IMR-90 (cell line): ENCODE measurements at regions not wholly inside any gene's neighbourhood (a gene's known extent, or its start where the extent isn't known, plus 50 kb on each side); places are given as distances from the start of the nearest gene placed in this dataset.

ENCODE experiments used
- ATAC-seq: fragments of 200-7000 bp; cut with Tn5 transposase; 2 replicates; pipeline ENCODE4 v1.9.1; 2020; ENCODE audit warnings: low read depth, mild to moderate bottlenecking, moderate library complexity
- BruUV-seq: library from RNA; stranded (reverse); fragments of 400-500 nt; replicated peaks from 2 replicates; lab custom pipeline; 2021; lab: Mats Ljungman, UMichigan
- CTCF ChIA-PET: fragments of 300-600 bp; formaldehyde crosslinking; extraction: SDS; loops from one replicate; lab custom pipeline; 2021; ENCODE audit warnings: antibody characterized with exemption; lab: Yijun Ruan, JAX
- POLR2A ChIA-PET: fragments of 300-600 bp; sonication (Branson Sonifier 250); formaldehyde crosslinking; loops from one replicate; lab custom pipeline; 2022; ENCODE audit warnings: antibody characterized with exemption; ENCODE audit not compliant: unreplicated experiment; lab: Charles Lee
- DNase-seq: peaks from one replicate; pipeline ENCODE4 v3.0.0; 2013
- H2AFZ ChIP-seq: replicated peaks from 2 replicates; pipeline ENCODE3; 2013; ENCODE audit warnings: low read length, mild to moderate bottlenecking; ENCODE audit not compliant: poor library complexity
- H2AK5ac ChIP-seq: 2 replicates; pipeline ENCODE4 v1.6.1; 2013; ENCODE audit warnings: low read depth, low read length, inconsistent platforms
- H2AK9ac ChIP-seq: replicated peaks from 2 replicates; pipeline ENCODE3; 2013; ENCODE audit warnings: mild to moderate bottlenecking, low read depth, low read length, moderate library complexity; ENCODE audit not compliant: poor library complexity
- H2BK120ac ChIP-seq: 2 replicates; pipeline ENCODE4 v1.6.1; 2013; ENCODE audit warnings: low read depth, low read length, inconsistent platforms
- H2BK15ac ChIP-seq: 3 replicates; pipeline ENCODE4 v1.6.1; 2013; ENCODE audit warnings: low read depth, low read length, inconsistent platforms
- H2BK20ac ChIP-seq: 2 replicates; pipeline ENCODE4 v1.6.1; 2013; ENCODE audit warnings: low read depth, mild to moderate bottlenecking, inconsistent platforms, low read length, moderate library complexity
- H2BK5ac ChIP-seq: 2 replicates; pipeline ENCODE4 v1.6.1; 2013; ENCODE audit warnings: mild to moderate bottlenecking, low read depth, low read length, inconsistent platforms; ENCODE audit not compliant: poor library complexity, severe bottlenecking
- H3K14ac ChIP-seq: replicated peaks from 2 replicates; pipeline ENCODE4 v1.6.1; 2013; ENCODE audit warnings: low read depth, low read length, inconsistent platforms
- H3K18ac ChIP-seq: 2 replicates; pipeline ENCODE4 v1.6.1; 2013; ENCODE audit warnings: low read depth, low read length, control low read depth
- H3K23ac ChIP-seq: 2 replicates; pipeline ENCODE4 v1.6.1; 2013; ENCODE audit warnings: low read depth, low read length, inconsistent platforms
- H3K27ac ChIP-seq: 2 replicates; pipeline ENCODE4 v1.5.1; 2013; ENCODE audit warnings: mild to moderate bottlenecking, control low read depth, low read length; ENCODE audit not compliant: insufficient read depth
- H3K27me3 ChIP-seq: 2 replicates; pipeline ENCODE4 v1.6.1; 2013; ENCODE audit warnings: low read length; ENCODE audit not compliant: control insufficient read depth, insufficient read depth
- H3K36me3 ChIP-seq: 2 replicates; pipeline ENCODE4 v1.6.1; 2013; ENCODE audit warnings: low read length, mixed read lengths; ENCODE audit not compliant: control insufficient read depth, insufficient read depth
- H3K4ac ChIP-seq: 2 replicates; pipeline ENCODE4 v1.6.1; 2013; ENCODE audit warnings: low read depth, low read length, inconsistent platforms
- H3K4me1 ChIP-seq: 2 replicates; pipeline ENCODE4 v1.6.1; 2013; ENCODE audit warnings: low read length, mixed read lengths; ENCODE audit not compliant: control insufficient read depth, insufficient read depth
- H3K4me2 ChIP-seq: 2 replicates; pipeline ENCODE4 v1.6.1; 2013; ENCODE audit warnings: low read depth, mild to moderate bottlenecking, control low read depth, low read length, moderate library complexity
- H3K4me3 ChIP-seq: 2 replicates; pipeline ENCODE4 v1.5.1; 2013; ENCODE audit warnings: low read depth, mild to moderate bottlenecking, control low read depth, low read length, moderate library complexity; ENCODE audit not compliant: insufficient read depth
- H3K56ac ChIP-seq: 2 replicates; pipeline ENCODE4 v1.6.1; 2013; ENCODE audit warnings: low read length, inconsistent platforms; ENCODE audit not compliant: insufficient read depth; ENCODE audit errors: extremely low read depth
- H3K79me1 ChIP-seq, 2 experiments: 2 replicates each; pipeline ENCODE4 v1.6.1; 2013; ENCODE audit warnings: low read length in 2 of 2, inconsistent platforms in 1 of 2, low read depth in 1 of 2
- H3K9ac ChIP-seq: 2 replicates; pipeline ENCODE4 v1.6.1; 2013; ENCODE audit warnings: low read depth, low read length, control low read depth
- H3K9me1 ChIP-seq: 2 replicates; pipeline ENCODE4 v1.6.1; 2013; ENCODE audit warnings: low read length, inconsistent platforms; ENCODE audit not compliant: insufficient read depth
- H3K9me3 ChIP-seq: 2 replicates; pipeline ENCODE4 v1.6.1; 2013; ENCODE audit warnings: low read length; ENCODE audit not compliant: control insufficient read depth, insufficient read depth
- H4K20me1 ChIP-seq: 2 replicates; pipeline ENCODE4 v1.6.1; 2013; ENCODE audit warnings: low read length, inconsistent platforms; ENCODE audit not compliant: insufficient read depth
- H4K5ac ChIP-seq: 2 replicates; pipeline ENCODE4 v1.6.1; 2013; ENCODE audit warnings: mild to moderate bottlenecking, low read depth, low read length, control low read depth
- H4K8ac ChIP-seq, 2 experiments: 2 replicates each; pipeline ENCODE4 v1.6.1; 2013; ENCODE audit warnings: low read depth in 2 of 2, low read length in 2 of 2, control low read depth in 1 of 2, inconsistent platforms in 1 of 2
- H4K91ac ChIP-seq: 2 replicates; pipeline ENCODE4 v1.6.1; 2013; ENCODE audit warnings: low read depth, low read length, inconsistent platforms; ENCODE audit not compliant: insufficient read depth
- BHLHE40 ChIP-seq: fragments of 150-350 bp; IDR thresholded peaks from 2 replicates; pipeline ENCODE4 v1.6.1; 2016; ENCODE audit warnings: mild to moderate bottlenecking, low read depth, low read length
- CEBPB ChIP-seq: IDR thresholded peaks from 2 replicates; pipeline ENCODE4 v1.6.1; 2012; ENCODE audit warnings: low read depth, low read length, improper control_type of control experiment
- FOS ChIP-seq: fragments of 150-350 bp; IDR thresholded peaks from 2 replicates; pipeline ENCODE4 v1.6.1; 2016; ENCODE audit warnings: low read depth, low read length
- MAZ ChIP-seq: IDR thresholded peaks from 2 replicates; pipeline ENCODE4 v1.6.1; 2012; ENCODE audit warnings: low read depth, mild to moderate bottlenecking, low read length, improper control_type of control experiment, moderate library complexity, borderline replicate concordance
- NFE2L2 ChIP-seq: fragments of 150-350 bp; IDR thresholded peaks from 2 replicates; pipeline ENCODE4 v1.6.1; 2016; ENCODE audit warnings: low read depth, mild to moderate bottlenecking, low read length
- POLR2A ChIP-seq: IDR thresholded peaks from 2 replicates; pipeline ENCODE4 v1.6.1; 2012; ENCODE audit warnings: mild to moderate bottlenecking, low read depth, low read length
- RAD21 ChIP-seq: IDR thresholded peaks from 2 replicates; pipeline ENCODE4 v1.6.1; 2012; ENCODE audit warnings: low read length, improper control_type of control experiment
- RCOR1 ChIP-seq: IDR thresholded peaks from 2 replicates; pipeline ENCODE4 v1.6.1; 2012; ENCODE audit warnings: mild to moderate bottlenecking, low read length, improper control_type of control experiment; ENCODE audit not compliant: insufficient replicate concordance
- WGBS, 2 experiments: methylation state at CpG; one replicate each; pipeline versions ENCODE4 v1.1.5 to v1.1.7; 2013; ENCODE audit warnings: missing lambda C conversion rate in 2 of 2; ENCODE audit not compliant: insufficient read length in 1 of 2; ENCODE audit errors: extremely low coverage in 2 of 2; 5-methylcytosine and 5-hydroxymethylcytosine counted together
- dilution Hi-C: fragments of 300-500 bp; cut with HindIII; formaldehyde crosslinking; loops from one replicate; pipeline ENCODE4 v1.14.3; 2018; ENCODE audit warnings: low sequenced_read_pairs; ENCODE audit not compliant: unreplicated experiment
- in situ Hi-C: fragments of 300-500 bp; cut with MboI; formaldehyde crosslinking; loops from 3 replicates; pipeline ENCODE4 v1.14.3; 2019; ENCODE audit warnings: low sequenced_read_pairs, inconsistent platforms, mixed read lengths
- intact Hi-C: fragments of 100-400 bp; cut with micrococcal nuclease; formaldehyde crosslinking; loops from 2 replicates; pipeline ENCODE4 v1.10.0; 2022
- TF ChIP-seq, protein P1 (sequence below): conservative IDR thresholded peaks from 2 replicates; pipeline ENCODE4 v1.5.1; 2012; ENCODE audit warnings: mild to moderate bottlenecking, low read depth, low read length, improper control_type of control experiment
- TF ChIP-seq, protein P2 (sequence below): fragments of 150-350 bp; IDR thresholded peaks from 2 replicates; pipeline ENCODE4 v1.6.1; 2016; ENCODE audit warnings: low read depth, mild to moderate bottlenecking, low read length, moderate library complexity, borderline replicate concordance

DNA sequence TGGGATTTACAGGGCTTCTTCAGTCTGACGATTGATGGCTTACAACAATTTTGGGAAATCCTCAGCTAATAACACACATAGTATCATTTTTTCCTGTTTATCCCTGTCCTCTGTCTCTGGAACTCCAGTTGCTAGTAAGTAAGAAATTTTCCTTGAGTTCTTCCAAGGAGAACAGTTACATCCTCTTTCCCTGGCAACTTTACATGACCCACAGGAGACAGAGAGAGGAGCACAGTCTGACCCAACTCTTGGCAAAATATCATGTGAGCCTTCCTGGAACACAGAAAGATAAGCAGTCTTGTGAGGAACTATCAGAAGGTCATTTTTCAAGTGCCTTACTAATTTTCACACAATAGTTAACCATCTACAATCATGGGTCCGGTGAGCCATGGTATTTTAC, 578.7 kb upstream of the PABPC4L start:
- Histone ChIP-seq H2AFZ (no peak overlapping the region), H3K27me3 (no peaks in the 10 kb centered on the region), H2BK20ac (no peak overlapping the region), H2BK120ac (no peak overlapping the region), H3K4me3 (no peak overlapping the region), H3K79me1 (no peaks in the 10 kb centered on the region), H3K9me3 (no peaks in the 10 kb centered on the region; the same call in 1 of the 2 replicates), H2BK5ac (no peak overlapping the region), H3K4me1 (no peaks in the 10 kb centered on the region), H4K8ac (no peak overlapping the region), H3K27ac (no peak overlapping the region), H3K14ac (no peak overlapping the region), H2BK15ac (no peak overlapping the region), H2AK5ac (no peak overlapping the region), H3K4me2 (no peak overlapping the region), H3K56ac (no peak overlapping the region), H3K9ac (no peak overlapping the region), H2AK9ac (no peak overlapping the region), H4K20me1 (no peaks in the 10 kb centered on the region), H3K9me1 (no peaks in the 10 kb centered on the region), H3K18ac (no peak overlapping the region), H4K5ac (no peak overlapping the region), H3K4ac (no peak overlapping the region), H3K23ac (no peak overlapping the region), H4K91ac (no peak overlapping the region), H3K36me3 (no peaks in the 10 kb centered on the region)
- CTCF ChIA-PET: no interaction called here
- no peak for ATAC-seq
- dilution Hi-C loops (no loop called here), intact Hi-C loops (no loop called here), in situ Hi-C loops (no loop called here)
- POLR2A ChIA-PET: no interaction called here
- DNase-seq: no peak
- BruUV-seq: no TSS peak
- TF ChIP-seq RCOR1 (no peak), FOS (no peak), RAD21 (no peak), CEBPB (no peak), POLR2A (no peak), NFE2L2 (no peak), BHLHE40 (no peak), MAZ (no peak)
- TF ChIP-seq, protein P1, sequence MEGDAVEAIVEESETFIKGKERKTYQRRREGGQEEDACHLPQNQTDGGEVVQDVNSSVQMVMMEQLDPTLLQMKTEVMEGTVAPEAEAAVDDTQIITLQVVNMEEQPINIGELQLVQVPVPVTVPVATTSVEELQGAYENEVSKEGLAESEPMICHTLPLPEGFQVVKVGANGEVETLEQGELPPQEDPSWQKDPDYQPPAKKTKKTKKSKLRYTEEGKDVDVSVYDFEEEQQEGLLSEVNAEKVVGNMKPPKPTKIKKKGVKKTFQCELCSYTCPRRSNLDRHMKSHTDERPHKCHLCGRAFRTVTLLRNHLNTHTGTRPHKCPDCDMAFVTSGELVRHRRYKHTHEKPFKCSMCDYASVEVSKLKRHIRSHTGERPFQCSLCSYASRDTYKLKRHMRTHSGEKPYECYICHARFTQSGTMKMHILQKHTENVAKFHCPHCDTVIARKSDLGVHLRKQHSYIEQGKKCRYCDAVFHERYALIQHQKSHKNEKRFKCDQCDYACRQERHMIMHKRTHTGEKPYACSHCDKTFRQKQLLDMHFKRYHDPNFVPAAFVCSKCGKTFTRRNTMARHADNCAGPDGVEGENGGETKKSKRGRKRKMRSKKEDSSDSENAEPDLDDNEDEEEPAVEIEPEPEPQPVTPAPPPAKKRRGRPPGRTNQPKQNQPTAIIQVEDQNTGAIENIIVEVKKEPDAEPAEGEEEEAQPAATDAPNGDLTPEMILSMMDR: no peak
- TF ChIP-seq, protein P2, sequence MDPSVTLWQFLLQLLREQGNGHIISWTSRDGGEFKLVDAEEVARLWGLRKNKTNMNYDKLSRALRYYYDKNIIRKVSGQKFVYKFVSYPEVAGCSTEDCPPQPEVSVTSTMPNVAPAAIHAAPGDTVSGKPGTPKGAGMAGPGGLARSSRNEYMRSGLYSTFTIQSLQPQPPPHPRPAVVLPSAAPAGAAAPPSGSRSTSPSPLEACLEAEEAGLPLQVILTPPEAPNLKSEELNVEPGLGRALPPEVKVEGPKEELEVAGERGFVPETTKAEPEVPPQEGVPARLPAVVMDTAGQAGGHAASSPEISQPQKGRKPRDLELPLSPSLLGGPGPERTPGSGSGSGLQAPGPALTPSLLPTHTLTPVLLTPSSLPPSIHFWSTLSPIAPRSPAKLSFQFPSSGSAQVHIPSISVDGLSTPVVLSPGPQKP: no peak
- no CpG with 5 or more reads among the region's 2 CpGs for WGBS, 2 experiments
